AG04449 (cell line): ENCODE measurements at regions not wholly inside any gene's neighbourhood (a gene's known extent, or its start where the extent isn't known, plus 50 kb on each side); places are given as distances from the start of the nearest gene placed in this dataset.

Experiments
- CTCF ChIA-PET: fragments of 350-600 bp; formaldehyde crosslinking; extraction: SDS; loops from one replicate; lab custom pipeline; 2021; ENCODE audit warnings: antibody characterized with exemption; lab: Yijun Ruan, JAX
- POLR2A ChIA-PET: fragments of 400-600, 350-600 bp; formaldehyde crosslinking; extraction: SDS; loops from one replicate; lab custom pipeline; 2020; ENCODE audit warnings: antibody characterized with exemption, inconsistent platforms; lab: Yijun Ruan, JAX
- DNase-seq: peaks from one replicate; pipeline ENCODE4 v3.0.0-alpha.2; 2010; ENCODE audit warnings: low read depth, low spot score
- H3K4me3 ChIP-seq: 2 replicates; pipeline ENCODE4 v1.5.1; 2011; ENCODE audit warnings: low read depth, mild to moderate bottlenecking, control low read depth, low read length
- CTCF ChIP-seq: IDR thresholded peaks from one replicate; pipeline ENCODE4 v1.5.1; 2011; ENCODE audit warnings: mild to moderate bottlenecking, moderate library complexity, low read length, control low read depth, inconsistent platforms; ENCODE audit not compliant: insufficient read depth; ENCODE audit errors: missing control alignments

DNA sequence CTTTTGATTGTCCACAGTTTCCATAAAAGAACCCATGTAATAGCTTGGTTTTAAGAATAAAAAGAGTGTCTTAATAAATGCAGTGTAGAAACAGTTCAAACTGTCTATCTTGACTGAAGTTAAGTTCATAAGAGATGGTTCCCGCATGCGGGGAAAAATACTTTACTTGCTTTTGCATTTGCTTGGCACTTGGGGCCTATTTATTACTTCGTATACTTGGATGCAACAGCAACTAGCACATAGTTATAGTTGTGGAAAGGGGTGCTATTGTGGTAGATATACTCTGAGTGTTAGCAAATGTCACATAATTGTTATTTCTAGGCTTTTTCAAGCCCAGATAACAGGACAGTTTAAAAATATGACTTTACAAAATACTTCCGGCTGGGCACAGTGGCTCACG lies 97.7 kb upstream of the HMGCLL1 start:
- ChIA-PET POLR2A (no interaction called here), CTCF (no interaction called here)
- DNase-seq, result no peak
- no peak overlapping the region for H3K4me3 ChIP-seq
- TF ChIP-seq CTCF, result no peak

- no peak for DNase-seq
- no peak for TF ChIP-seq CTCF
- H3K4me3 ChIP-seq, result no peak overlapping the region
- CTCF ChIA-PET, result no interaction called here
- POLR2A ChIA-PET, result no interaction called here
Observed at GRCh38 chr6:55675941-55676340, 96.9 kb upstream of the HMGCLL1 start.

GRCh38 chr6:55674672-55675071 lies 95.7 kb upstream of the HMGCLL1 start:
- no peak overlapping the region for H3K4me3 ChIP-seq
- TF ChIP-seq CTCF, result no peak
- POLR2A ChIA-PET, result no interaction called here
- DNase-seq, result no peak
- CTCF ChIA-PET, result no interaction called here

DNA sequence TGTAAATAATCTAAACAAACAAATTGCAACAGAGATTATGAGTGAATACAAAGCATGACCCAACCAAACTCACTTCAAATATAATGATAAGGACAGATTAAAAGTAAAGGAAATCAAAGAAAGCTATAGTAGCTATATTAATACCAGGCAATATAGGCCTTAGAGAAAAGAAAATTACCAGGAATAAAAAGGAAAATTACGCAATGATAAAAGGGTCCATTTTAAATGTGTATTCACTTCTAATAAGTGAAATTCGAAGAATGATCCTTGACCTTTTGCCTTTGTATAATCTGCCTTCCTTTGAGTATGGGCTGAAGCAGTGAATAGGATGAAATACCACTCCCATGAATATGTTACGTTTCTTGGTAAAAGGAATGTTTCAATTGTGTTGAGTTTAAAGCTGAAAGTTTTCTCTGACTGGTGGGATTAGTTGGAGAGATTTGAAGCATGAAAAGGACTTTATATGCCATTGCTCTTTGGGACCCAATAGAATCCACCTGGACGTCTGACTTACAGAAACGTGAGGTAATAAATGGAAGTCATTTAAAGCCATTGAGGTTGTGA lies 91.9 kb upstream of the HMGCLL1 start:
- ChIA-PET POLR2A (no interaction called here), CTCF (no interaction called here)
- no peak for TF ChIP-seq CTCF
- no peak for DNase-seq
- no peak overlapping the region for H3K4me3 ChIP-seq

- ChIA-PET POLR2A (no interaction called here), CTCF (no interaction called here)
- TF ChIP-seq CTCF, result no peak
- no peak for DNase-seq
- no peak overlapping the region for H3K4me3 ChIP-seq
Observed at GRCh38 chr6:55669028-55669427, 90.0 kb upstream of the HMGCLL1 start.

GRCh38 chr6:55668591-55668990 lies 89.6 kb upstream of the HMGCLL1 start:
- ChIA-PET CTCF (no interaction called here), POLR2A (no interaction called here)
- no peak for TF ChIP-seq CTCF

More at GRCh38 chr6:55668591-55668990, 89.6 kb upstream of the HMGCLL1 start:
- H3K4me3 ChIP-seq, result no peak overlapping the region
- no peak for DNase-seq
